Activated CD8-positive, alpha-beta memory T cell treated with anti-CD3 and anti-CD28 coated beads for 36 hours (primary cell): ENCODE measurements at regions not wholly inside any gene's neighbourhood (a gene's known extent, or its start where the extent isn't known, plus 50 kb on each side); places are given as distances from the start of the nearest gene placed in this dataset.

Source experiments
- CTCF ChIA-PET: fragments of 350-600 bp; sonication (Branson Sonifier 250); formaldehyde crosslinking; loops from one replicate; lab custom pipeline; 2021; ENCODE audit warnings: antibody characterized with exemption; lab: Charles Lee
- POLR2A ChIA-PET: fragments of 350-600 bp; sonication (Branson Sonifier 250); formaldehyde crosslinking; loops from one replicate; lab custom pipeline; 2021; ENCODE audit warnings: antibody characterized with exemption; lab: Charles Lee

DNA sequence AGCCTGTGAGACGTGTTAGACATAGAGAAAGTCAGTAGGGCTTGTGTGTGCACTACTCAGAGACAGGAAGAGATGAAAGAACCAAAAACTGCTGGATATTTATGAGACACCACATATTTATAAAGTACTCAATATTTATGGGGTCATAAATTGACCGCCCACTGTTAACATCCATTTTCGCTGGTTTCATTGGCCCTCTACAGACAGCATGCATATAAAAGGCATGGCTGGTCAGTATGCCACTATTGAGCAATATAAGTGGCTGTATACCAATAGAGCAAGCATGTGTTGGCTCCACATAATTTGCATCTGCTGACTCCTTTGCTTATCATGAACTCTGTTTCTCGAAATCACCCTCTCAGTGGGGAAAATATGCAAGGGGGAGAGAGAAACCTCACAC, 110.3 kb upstream of the BTN3A2 start:
- ChIA-PET CTCF (interaction anchor here (0.6 kb wide), 1 partner anchor 68 kb away, joined by 3 read pairs; no protein-coding TSS in a partner anchor), POLR2A (no interaction called here)

- ChIA-PET CTCF (no interaction called here), POLR2A (no interaction called here)
Observed at GRCh38 chr6:26257272-26257671, 107.7 kb upstream of the BTN3A2 start.

DNA sequence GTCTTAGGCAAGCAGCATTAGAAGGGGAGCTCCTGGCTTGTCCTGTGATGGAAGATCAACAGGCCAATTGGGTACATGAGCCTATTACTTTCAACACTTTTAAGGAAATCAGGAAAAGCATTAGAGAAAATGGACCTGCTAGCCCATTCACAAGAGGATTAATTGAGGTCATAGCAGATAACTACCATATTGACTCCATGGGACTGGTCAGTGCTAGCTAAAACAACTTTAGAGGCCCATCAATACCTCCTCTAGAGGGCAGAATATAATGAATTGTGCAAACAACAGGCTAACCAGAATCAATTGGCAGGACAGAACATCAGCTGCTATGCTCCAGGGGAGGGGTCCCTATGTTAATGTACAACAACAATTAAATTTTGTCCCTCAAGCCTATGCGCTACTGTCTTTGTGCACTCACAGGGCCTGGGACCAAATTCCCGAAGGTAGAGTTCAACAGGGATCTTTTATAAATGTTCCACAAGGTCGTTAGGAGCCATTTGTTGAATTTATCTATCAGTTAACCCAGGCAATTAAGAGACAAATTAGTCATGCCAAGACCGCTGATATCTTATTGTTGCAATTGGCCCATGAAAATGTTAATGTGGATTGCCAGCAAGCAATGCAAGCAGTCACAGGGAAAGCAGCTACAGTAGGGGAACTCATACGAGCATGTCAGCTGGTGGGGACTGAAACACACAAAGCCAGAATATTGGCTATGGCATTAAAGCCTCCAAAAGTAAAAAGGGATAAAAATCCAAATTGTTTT, 106.6 kb upstream of the BTN3A2 start:
- CTCF ChIA-PET = no interaction called here
- POLR2A ChIA-PET = interaction anchor here (1.2 kb wide), 1 partner anchor 12 kb away, joined by 3 read pairs; a partner anchor contains a TSS

DNA sequence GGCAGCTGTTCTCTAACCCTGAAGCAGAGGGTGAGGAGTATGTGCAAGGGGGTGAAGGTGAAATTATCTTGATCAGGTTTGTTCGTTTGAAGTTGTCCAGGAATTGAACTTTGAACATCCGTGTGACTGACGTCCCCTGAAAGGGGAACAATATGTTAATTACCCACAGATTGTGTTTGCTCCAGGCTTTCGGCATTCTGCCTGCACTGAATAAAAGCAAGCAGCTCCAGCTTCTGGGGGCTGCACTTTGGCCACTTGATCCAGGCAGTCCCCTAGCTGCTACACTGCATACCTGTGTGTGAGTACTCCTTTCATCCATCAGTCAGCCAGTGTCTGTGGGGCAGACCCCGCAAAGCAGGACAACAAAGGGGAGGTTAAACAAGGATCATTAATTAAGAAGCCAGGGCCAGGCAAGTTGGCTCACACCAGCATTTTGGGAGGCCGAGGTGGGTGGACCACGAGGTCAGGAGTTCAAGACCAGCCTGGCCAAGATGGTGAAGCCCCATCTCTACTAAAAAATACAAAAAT, 104.8 kb upstream of the BTN3A2 start:
- POLR2A ChIA-PET = interaction anchor here (0.8 kb wide), 1 partner anchor 10 kb away, joined by 6 read pairs; a partner anchor contains a TSS
- CTCF ChIA-PET = no interaction called here

DNA sequence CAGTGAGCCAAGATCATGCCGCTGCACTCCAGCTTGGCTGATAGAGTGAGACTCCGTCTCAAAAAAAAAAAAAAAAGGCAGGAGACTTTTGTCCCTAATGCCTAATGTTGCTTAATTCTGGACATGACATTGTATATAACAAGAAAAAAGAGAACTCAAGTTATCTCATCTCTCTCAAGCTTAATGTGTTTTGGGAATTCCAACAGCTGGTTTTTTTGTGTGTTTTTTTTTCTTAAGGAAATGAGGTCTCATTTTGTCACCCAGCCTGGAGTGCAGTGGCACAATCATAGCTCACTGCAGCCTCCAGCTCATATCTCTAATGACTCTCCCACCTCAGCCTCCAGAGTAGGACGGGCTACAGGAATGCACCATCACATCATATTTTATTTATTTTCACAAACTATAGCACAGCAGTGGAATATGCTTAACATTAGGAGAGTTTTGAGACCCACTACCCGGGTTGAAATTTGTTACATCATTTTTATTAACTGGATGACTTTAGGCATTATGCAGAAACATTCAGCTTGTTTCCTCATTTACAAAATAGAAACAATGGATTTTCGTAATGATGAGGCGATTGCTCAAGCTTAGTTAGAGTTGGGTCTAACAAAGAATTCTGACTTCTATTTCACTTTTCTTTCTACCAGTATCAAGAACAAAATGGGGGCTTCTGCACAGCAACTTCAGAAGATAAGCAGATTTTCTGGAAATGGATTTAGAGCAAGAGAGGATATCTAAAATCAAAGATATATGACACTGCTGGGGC, 104.1 kb upstream of the BTN3A2 start:
- ChIA-PET CTCF (no interaction called here), POLR2A (interaction anchor here (0.8 kb wide), 1 partner anchor 10 kb away, joined by 6 read pairs; a partner anchor contains a TSS)

GRCh38 chr6:26264547-26264946, 100.5 kb upstream of the BTN3A2 start:
- ChIA-PET CTCF (no interaction called here), POLR2A (no interaction called here)

DNA sequence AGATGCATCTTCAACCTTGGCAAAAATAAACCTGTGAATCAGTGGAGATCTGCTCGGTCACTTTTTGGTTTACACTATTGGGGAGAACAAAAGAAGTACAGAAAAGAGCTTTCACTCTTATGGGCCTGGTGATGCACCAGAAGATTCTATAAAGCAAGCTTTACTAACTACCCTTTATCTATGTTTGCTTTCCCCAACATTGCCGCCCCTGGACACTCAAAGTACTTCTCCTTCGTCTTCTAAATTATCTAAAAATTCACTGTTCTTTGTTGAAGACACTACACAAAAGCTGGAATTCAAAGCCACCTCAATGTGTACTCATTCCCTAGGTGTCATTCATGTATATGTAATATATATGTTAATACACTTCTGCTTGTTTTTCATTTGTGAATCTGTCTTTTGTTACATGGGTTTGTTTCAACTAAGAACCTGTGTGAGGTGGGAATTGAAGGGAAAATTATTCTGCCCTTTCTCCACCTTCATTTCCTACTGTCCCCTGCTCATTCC, 97.9 kb upstream of the BTN3A2 start:
- CTCF ChIA-PET = no interaction called here

GRCh38 chr6:26268659-26269402, 96.2 kb upstream of the BTN3A2 start:
- POLR2A ChIA-PET = no interaction called here
- CTCF ChIA-PET = no interaction called here

More for the DNA sequence above, 97.9 kb upstream of the BTN3A2 start:
- POLR2A ChIA-PET = interaction anchor here (0.7 kb wide), 1 partner anchor 34 kb away, joined by 3 read pairs; no protein-coding TSS in a partner anchor

GRCh38 chr6:26269531-26270485, 95.2 kb upstream of the BTN3A2 start:
- ChIA-PET POLR2A (interaction anchor here (0.5 to 5.7 kb wide), 11 partner anchors 9 to 268 kb away, joined by 3 to 94 read pairs (median 5); partner anchors contain the start of gene HMGN4), CTCF (interaction anchor here (1.9 to 4.9 kb wide), 2 partner anchors 15 to 19 kb away, joined by 12 to 27 read pairs; a partner anchor contains a TSS)

GRCh38 chr6:26270486-26270861, 94.5 kb upstream of the BTN3A2 start:
- ChIA-PET POLR2A (interaction anchor here (0.5 to 5.7 kb wide), 12 partner anchors 10 to 862 kb away, joined by 3 to 94 read pairs (median 6); partner anchors contain the start of gene HMGN4), CTCF (interaction anchor here (0.5 to 4.9 kb wide), 3 partner anchors 15 to 64 kb away, joined by 3 to 27 read pairs (median 12); a partner anchor contains a TSS)

DNA sequence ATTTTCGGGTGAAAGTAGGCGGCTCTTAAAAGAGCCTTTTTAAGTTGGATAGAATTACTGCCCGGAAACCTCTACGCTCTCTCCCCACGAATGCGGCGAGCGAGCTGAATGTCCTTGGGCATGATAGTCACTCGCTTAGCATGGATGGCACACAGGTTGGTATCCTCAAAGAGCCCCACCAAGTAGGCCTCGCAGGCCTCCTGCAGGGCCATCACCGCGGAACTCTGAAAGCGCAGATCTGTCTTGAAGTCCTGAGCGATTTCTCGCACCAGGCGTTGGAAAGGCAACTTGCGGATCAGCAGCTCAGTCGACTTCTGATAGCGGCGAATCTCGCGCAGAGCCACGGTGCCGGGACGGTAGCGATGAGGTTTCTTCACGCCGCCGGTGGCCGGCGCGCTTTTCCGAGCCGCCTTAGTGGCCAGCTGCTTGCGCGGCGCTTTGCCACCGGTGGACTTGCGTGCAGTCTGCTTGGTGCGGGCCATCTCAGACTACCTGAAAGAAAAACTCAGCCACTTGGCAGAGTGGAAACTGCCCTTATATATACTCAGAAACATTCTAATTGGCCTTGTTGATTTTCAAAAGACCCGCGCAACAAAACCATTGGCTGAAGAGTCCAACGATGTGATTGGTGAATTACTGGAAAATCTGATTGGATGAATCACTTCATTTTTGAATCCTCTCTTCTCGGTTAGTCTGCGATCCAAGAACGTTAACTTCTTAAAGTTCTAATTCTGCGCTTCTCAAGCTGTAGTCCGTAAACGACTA, 93.9 kb upstream of the BTN3A2 start:
- ChIA-PET POLR2A (interaction anchor here (0.5 to 5.7 kb wide), 13 partner anchors 11 to 879 kb away, joined by 3 to 94 read pairs (median 5); partner anchors contain the start of gene HMGN4), CTCF (interaction anchor here (0.5 to 4.9 kb wide), 6 partner anchors 14 to 267 kb away, joined by 3 to 27 read pairs (median 3); partner anchors contain the start of gene HMGN4)

- POLR2A ChIA-PET = interaction anchor here (0.5 to 5.7 kb wide), 11 partner anchors 12 to 878 kb away, joined by 3 to 94 read pairs (median 14); a partner anchor contains a TSS
- CTCF ChIA-PET = interaction anchor here (0.7 to 4.9 kb wide), 6 partner anchors 13 to 267 kb away, joined by 3 to 27 read pairs (median 6); partner anchors contain the start of gene HMGN4
Observed at GRCh38 chr6:26271668-26272024, 93.4 kb upstream of the BTN3A2 start.

DNA sequence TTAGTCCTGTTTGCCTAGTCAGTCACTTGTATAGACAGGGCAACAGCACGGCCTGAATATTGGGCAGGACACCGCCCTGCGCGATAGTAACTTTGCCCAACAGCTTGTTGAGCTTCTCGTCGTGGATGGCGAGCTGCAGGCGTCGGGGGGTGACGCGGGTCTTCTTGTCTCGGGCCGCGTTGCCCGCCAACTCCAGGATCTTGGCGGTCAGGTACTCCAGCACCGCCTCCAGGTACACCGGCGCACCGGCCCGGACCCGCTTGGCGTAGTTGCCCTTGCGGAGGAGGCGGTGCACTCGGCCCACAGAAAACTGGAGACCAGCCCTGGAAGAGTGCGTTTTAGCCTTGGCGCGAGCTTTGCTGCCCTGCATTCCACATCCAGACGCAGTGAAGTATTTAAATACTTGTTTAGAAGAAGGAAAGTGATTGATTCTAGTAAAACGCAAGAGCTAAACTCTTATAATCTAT, 92.8 kb upstream of the BTN3A2 start:
- ChIA-PET POLR2A (interaction anchor here (0.6 to 5.7 kb wide), 14 partner anchors 13 to 876 kb away, joined by 3 to 94 read pairs (median 14); a partner anchor contains a TSS), CTCF (interaction anchor here (1.7 to 4.9 kb wide), 4 partner anchors 13 to 266 kb away, joined by 3 to 27 read pairs (median 10); partner anchors contain the start of gene HMGN4)

DNA sequence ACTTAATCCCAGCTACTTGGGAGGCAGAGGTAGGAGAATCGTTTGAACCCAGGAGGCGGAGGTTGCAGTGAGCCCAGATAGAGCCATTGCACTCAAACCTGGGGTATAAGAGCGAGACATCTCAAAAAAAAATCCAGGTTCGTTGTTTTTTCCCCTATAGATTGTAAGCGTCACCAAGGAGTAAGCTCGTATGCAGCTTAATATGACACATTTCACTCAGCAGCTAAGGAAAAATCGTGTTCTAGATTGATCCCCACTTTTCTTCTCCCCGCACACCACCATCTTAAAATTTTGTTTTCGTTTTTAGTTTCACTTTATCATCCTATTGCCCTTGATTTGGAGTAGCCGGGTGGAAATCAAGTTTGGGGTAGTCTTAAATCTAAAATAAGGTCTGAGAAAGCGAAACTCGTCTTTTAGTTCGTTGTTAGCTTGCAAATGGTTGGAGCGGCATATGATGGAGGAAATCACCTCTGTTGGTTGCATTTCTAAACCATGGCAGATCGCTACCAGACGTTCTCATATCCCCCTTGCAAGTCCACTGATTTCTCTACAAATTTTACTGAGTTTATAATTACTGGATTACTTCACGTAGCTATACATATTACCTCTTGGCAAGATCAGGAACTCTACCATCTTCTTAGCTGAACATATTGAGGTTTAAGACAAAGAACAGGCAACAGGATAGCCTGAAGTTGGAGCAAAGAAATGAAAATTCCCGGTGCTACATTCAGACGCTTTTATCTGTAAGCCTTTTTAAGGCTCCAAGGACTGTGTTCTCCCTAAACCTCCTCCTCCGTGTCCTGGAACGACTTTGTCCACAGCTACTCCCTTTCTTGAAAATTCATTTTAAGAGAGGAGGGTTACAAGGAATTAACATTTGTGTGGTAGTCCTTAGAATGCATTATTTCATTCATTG, 91.1 kb upstream of the BTN3A2 start:
- CTCF ChIA-PET = interaction anchor here (0.8 to 4.9 kb wide), 6 partner anchors 9 to 77 kb away, joined by 3 to 27 read pairs (median 6); a partner anchor contains a TSS
- POLR2A ChIA-PET = interaction anchor here (0.7 to 5.7 kb wide), 9 partner anchors 11 to 1564 kb away, joined by 3 to 94 read pairs (median 14); a partner anchor contains a TSS

DNA sequence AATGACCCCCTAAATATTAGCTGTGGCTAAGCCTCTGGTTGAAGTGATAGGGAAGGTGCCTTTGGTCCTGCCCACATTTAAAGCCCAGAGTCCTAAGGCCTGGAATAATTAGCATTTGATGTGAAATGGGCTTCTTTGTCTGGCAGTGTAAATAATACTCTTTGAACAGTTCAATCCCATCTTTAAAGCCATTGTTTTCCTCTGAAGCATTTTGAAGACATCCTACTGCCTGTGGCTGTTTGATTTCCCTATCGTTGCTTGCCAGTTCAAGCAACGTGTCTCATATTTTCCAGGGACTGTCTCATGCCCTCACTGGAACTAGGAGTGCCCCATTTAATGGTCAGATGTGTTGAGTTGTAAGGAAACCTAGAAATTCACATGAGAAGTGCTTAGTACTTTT, 89.3 kb upstream of the BTN3A2 start:
- ChIA-PET POLR2A (interaction anchor here (0.6 to 5.7 kb wide), 2 partner anchors 9 to 166 kb away, joined by 3 to 94 read pairs; a partner anchor contains a TSS), CTCF (interaction anchor here (1.0 to 3.6 kb wide), 2 partner anchors 9 to 47 kb away, joined by 4 to 13 read pairs; no protein-coding TSS in a partner anchor)
